H7 (cell line): ENCODE measurements at regions not wholly inside any gene's neighbourhood (a gene's known extent, or its start where the extent isn't known, plus 50 kb on each side); places are given as distances from the start of the nearest gene placed in this dataset.
"Not testable (repeated sequence)": the region's sequence is repeated elsewhere in the genome, so short reads cannot be mapped to it uniquely, and the experiment has no call there.

Experiments
- DNase-seq: peaks from one replicate; pipeline ENCODE4 v3.0.0; 2012
- H3K27me3 ChIP-seq: 2 replicates; pipeline ENCODE4 v1.6.0; 2011; ENCODE audit warnings: mild to moderate bottlenecking, low read length; ENCODE audit not compliant: control insufficient read depth, insufficient read depth
- H3K36me3 ChIP-seq: replicated peaks from 2 replicates; pipeline ENCODE4 v1.5.1; 2011; ENCODE audit warnings: low read length; ENCODE audit not compliant: control insufficient read depth, insufficient read depth
- H3K4me3 ChIP-seq: 2 replicates; pipeline ENCODE4 v1.5.1; 2011; ENCODE audit warnings: low read depth, mild to moderate bottlenecking, control low read depth, low read length, moderate library complexity; ENCODE audit not compliant: insufficient read depth

DNA sequence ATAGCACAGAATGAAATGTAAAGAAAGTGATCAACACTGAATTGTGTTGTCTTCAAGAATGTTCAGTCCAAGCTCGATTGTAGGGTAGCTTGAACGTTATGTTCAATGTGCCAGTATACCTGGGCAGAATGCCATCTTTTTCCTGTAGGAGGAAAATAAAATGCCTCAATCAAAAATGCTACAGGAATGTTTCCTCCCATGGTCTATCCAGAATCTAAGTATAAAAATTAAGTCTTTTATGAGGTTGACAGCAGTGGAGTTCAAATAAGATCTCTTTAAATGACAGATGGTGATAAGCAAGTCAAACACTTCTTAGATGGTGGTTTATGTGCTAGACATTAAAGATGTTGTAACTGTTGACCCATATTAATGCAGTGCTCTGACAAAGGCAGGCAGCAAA, 488.6 kb downstream of the CSNK1G3 start:
- Histone ChIP-seq H3K4me3 (no peak overlapping the region), H3K27me3 (no peaks in the 10 kb centered on the region), H3K36me3 (no peaks in the 10 kb centered on the region)
- DNase-seq = no peak

DNA sequence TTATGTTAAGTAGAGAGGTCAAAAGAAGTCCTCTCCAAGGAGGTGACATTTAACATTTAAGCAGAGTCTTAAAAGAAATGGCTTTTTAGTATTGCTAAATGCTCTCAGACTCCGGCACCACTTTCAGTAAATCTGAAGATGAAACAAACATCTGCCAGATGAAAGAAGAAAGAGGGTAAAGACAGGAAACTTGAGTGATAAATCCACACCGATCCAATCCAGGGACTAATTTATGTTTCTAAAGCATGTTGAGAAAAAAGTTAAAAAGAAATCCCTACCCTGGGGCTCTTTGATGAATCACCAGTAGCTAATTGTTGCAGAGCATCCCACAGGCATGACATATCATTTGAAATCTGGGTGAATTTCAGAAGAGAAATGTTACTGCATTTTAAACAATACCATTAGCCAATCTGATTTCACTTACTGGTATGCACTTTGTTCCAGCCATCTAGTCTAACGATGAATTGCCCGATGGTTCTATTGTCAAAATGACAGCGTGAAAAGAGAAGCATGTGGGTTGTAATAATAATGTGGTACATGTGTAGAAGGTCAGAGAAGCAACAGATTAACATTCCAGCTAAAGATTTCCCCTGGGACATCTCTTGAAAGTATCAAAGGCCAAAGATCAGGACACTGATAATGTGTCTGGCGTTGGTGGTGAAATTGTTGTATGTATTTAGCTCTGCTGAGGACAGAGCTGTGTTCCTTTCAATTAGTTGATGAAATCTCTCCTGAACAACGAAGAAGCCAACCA, 485.7 kb downstream of the CSNK1G3 start:
- H3K4me3 ChIP-seq = no peak overlapping the region
- no peaks in the 10 kb centered on the region for H3K27me3 ChIP-seq
- no peak for DNase-seq
- H3K36me3 ChIP-seq = no peaks in the 10 kb centered on the region

DNA sequence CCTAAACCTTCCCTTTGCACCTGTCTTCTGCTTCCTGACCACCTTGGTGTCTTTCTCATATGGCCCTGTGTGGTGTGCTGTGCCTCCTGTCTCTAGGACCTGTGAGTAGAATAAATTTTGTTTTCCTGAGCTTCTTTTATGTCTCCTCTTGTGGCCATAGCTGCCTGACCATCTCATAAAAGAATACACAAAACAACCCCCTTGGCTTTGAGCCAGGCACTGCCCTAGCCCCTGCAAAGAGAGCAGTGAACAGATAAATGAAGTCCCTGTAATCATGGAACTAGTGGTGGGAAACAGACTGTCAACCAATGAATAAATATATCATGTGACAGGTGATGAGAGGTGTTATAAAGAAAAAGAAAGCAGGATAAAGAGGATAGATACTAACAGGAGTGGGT, 485.1 kb downstream of the CSNK1G3 start:
- no peaks in the 10 kb centered on the region for H3K36me3 ChIP-seq
- no peak for DNase-seq
- H3K4me3 ChIP-seq = no peak overlapping the region
- no peaks in the 10 kb centered on the region for H3K27me3 ChIP-seq

DNA sequence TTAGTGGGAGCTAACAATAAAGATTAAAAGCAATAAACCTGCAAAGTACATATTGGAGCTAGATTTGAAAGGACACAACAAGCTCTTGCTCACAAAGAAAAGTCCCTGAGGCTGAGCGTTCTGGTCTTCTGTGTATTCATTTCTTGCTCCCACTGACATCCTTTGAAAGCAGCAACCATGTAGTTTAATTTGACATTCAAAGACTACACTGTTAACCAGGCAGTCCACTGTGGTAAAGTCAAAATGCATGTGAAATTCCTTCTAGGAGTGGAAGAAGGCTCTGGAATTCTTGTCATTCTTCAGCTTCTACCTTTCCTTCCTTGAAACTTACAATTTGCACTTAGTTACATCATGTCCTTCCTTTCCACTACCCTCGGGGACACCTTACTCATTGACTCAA, 480.7 kb downstream of the CSNK1G3 start:
- Histone ChIP-seq H3K4me3 (no peak overlapping the region), H3K27me3 (no peaks in the 10 kb centered on the region), H3K36me3 (no peaks in the 10 kb centered on the region; the same call in 1 of the 2 replicates)
- DNase-seq = no peak

DNA sequence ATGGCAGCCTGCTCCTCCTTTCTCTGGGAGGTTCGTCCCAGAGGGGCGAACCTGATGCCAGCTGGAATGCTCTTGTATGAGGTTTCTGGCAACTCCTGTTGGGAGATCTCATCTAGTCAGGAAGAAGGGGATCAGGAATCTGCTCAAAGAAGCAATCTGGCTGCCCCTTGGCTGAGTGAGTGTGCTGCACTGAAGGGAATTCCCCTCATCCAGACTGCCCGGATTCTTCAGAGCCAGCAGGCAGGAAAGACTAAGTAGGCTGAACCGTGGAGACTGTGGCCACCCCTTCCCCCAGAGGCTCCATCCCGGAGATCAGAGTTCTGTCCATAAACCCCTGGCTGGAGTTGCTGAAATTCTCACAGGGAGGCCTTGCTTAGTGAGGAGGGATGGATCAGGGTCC, 476.0 kb downstream of the CSNK1G3 start:
- H3K36me3 ChIP-seq = no peaks in the 10 kb centered on the region; the same call in 1 of the 2 replicates
- H3K27me3 ChIP-seq = no peaks in the 10 kb centered on the region
- H3K4me3 ChIP-seq = no peak overlapping the region
- no peak for DNase-seq

DNA sequence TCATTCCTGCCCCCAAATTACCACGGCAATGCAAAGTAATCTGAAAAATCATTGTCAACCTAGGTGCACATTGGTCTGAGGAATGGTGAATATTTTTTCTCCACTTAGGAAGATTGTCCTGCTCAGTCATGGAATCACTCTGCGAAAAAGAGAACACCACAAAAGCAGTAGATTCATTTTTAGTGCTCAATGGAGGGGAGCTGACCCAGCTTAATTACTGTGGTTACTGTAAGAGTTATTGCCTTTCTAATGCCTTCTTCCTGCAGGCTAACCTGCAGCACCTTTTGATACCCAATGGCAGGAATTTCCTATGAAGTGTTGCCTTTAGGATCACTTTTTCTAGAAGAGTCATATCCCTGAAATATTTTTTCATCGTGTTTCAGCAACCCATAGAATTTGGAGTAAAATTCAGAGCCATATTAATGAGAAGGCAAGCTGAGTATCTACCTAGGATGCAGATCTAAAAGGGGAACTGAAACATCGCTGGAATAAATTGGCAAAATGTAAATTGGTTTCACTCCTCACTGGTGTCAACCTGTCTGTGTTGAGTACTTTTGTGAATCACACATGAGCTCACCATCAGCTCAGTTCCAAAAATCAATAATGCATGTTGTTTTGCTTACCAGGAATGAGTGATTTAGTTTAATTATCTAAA, 464.5 kb downstream of the CSNK1G3 start:
- DNase-seq = no peak
- no peaks in the 10 kb centered on the region for H3K27me3 ChIP-seq
- H3K4me3 ChIP-seq = no peak overlapping the region
- no peaks in the 10 kb centered on the region for H3K36me3 ChIP-seq

DNA sequence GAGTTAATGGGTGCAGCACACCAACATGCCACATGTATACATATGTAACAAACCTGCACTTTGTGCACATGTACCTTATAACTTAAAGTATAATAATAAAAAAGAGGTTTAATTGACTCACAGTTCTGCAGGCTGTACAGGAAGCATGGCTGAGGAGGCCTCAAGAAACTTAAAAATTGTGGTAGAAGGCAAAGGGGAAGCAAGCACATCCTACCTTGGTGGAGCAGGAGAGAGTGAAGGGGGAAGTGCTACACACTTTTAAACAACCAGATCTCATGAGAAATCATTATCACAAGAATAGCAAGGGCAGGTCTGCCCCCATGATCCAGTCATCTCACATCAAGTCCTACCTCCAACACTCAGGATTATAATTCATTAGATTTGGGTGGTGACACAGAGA, 463.5 kb downstream of the CSNK1G3 start:
- H3K36me3 ChIP-seq, H3K4me3 ChIP-seq, H3K27me3 ChIP-seq, DNase-seq: not testable (repeated sequence)

DNA sequence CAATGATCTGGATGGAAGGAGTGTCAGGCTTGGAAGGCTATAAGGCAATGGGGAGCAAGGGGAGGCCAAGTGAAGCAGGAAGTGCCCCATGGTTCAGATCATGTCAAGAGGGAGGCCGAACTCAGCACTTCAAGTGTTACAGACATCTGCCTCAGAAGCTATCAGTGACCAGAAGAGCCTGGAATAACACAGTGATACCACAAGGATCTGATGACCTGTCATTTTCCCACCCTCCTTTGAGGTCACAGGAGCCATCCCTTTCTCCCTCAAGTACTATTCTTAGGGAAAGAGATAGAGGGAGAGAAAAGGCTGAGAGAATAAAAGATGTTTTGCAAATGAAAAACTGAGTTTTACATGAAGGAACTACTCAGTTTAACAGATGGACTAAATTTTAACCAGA, 454.8 kb downstream of the CSNK1G3 start:
- no peaks in the 10 kb centered on the region for H3K27me3 ChIP-seq
- H3K4me3 ChIP-seq = no peak overlapping the region
- no peak for DNase-seq
- no peaks in the 10 kb centered on the region for H3K36me3 ChIP-seq

DNA sequence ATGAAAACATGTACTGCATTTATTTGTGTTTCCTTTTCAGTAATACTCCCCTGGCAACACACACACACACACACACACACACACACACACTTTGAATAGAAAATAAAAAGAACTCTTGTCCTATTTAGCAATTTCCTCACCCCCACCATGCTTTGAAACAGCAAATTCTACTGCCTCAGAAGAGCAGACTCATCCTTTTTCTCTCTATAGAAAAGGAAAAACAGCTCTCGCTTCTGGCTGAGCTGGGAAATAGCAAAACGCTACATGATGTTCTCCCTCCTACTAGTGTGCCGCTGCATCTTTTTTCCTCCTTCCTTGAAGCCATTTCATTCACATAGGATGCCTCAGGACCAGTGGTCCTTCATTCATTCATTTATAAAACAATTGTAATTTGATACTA, 453.6 kb downstream of the CSNK1G3 start:
- Histone ChIP-seq H3K4me3 (no peak overlapping the region), H3K27me3 (no peaks in the 10 kb centered on the region), H3K36me3 (no peaks in the 10 kb centered on the region)
- DNase-seq = no peak

DNA sequence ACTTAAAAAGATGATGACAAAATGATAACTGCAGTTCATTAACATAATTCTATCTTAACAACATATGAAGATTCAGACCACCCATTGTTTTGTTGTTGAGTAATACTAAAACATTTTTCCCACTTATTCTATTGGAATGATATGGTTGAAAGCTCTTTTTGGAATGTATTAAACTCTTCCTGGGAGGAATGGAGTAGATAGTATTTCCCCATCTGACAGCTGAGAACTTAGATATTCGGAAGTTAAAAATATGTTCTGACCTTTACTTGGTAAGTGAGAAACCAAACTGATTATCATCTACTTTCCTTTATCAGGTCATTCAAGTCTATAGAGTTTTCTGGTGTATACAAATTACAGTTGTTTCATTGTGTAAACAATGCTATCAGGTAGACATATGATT, 452.9 kb downstream of the CSNK1G3 start:
- no peak for DNase-seq
- H3K4me3 ChIP-seq = no peak overlapping the region
- H3K36me3 ChIP-seq = no peaks in the 10 kb centered on the region
- H3K27me3 ChIP-seq = no peaks in the 10 kb centered on the region

DNA sequence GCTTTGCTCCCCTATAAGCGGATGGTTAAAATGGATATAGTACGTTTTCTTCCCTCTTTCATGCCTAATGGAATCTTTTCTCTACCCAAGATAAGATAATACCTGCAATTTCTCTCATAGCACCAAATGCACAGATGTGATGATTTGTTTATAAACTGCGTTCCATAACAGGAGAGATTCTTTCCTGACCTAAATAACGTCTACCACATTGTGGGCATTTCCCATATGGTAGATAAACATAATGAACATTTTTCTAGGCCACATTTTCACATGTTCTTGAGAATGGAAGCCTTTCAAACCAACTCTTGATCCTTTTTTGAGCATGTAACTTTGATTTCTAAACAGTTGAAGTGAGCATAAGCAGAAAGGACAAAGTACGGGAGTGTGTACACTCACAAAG, 448.5 kb downstream of the CSNK1G3 start:
- Histone ChIP-seq H3K27me3 (no peaks in the 10 kb centered on the region), H3K36me3 (no peaks in the 10 kb centered on the region), H3K4me3 (no peak overlapping the region)
- DNase-seq = no peak

DNA sequence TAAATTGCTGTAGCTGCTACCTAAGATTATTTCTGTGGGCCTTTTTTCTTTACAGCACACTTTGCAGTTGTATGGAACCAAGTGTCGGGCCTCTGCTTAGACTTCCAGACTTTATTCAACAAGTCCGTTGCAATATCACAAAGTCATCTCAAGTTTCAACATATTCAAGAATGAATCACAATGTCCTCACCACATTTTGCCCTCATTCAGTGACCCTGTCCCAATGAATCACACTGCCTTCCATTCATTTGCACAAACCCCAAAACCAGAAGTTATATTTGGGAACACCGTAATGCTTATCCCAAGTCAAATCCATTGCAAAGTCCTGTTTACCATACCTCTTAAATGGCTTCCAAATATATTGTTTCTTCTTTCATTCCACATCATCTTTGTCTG, 439.6 kb downstream of the CSNK1G3 start:
- Histone ChIP-seq H3K27me3 (no peaks in the 10 kb centered on the region), H3K4me3 (no peak overlapping the region), H3K36me3 (no peaks in the 10 kb centered on the region)
- DNase-seq = no peak

DNA sequence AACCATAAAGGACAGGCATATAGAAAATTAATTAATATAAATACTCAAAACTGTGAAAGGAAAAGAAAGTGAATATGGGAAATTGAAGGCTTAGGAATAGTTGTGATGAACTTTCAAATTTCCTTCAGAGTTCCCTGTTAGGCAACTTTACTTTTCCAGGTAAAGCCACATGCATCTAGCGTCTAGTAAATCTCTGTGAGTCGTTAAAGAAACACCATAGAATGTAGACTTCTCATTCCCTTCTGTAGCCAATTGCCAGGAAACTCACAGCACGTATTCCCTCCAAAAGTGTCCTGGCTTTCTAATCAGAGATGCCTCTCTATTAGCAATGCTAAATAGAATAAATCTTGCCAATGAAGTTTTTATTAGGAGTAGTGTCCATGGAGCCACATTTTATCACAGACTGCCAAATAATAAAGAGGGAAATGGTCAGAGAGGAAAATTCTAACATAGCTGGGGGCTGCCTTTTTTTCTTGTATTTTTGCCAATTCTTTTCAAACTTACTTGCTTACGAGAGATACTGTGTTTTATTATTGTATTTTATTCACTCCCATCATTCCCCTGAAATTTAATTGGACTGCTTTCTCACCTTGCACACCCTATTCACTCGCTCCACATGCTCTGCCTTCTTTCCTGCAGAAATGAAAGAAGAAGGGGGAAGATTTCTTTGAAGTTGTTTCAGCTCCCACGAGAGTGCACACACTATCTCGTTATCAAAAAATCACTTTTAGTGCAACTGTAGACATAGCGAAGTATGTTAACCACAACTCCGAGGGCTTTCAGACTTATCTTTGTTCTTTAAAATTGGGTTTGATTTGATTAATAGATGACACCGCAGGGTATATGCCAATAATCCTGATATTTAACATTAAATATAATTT, 439.0 kb downstream of the CSNK1G3 start:
- H3K27me3 ChIP-seq = no peaks in the 10 kb centered on the region
- no peak for DNase-seq
- H3K4me3 ChIP-seq = no peak overlapping the region

DNA sequence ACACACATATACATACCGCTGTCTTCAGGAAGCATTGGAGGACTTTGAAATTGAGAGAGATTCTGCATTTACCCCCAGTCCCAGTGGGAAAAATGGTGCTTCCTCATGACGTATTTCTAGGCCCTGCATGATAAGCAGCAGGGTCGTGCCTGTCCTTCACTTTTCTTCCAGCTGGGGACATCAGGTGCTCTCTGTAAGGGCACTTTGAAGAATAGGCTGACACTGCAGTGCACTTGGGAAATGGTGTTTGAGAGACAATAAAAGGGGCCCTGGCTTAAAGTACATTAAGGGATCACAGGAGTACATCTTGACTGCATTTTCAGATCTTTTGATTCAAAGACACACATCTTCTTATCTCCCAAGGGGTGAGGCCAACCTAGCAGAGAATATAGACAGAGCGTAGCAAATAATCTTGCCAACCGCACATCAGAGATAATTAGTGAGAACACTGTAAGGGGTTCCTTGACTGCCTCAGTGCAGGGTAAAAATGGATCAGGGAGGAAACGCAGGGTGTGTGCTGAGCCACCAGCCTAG, 437.9 kb downstream of the CSNK1G3 start:
- H3K36me3 ChIP-seq = no peaks in the 10 kb centered on the region
- DNase-seq = peak; percentile 9
- H3K4me3 ChIP-seq = no peak overlapping the region
- H3K27me3 ChIP-seq = no peaks in the 10 kb centered on the region

More for the DNA sequence above, 439.0 kb downstream of the CSNK1G3 start:
- H3K36me3 ChIP-seq = no peaks in the 10 kb centered on the region
